Ishikawa (cell line): ENCODE measurements at regions not wholly inside any gene's neighbourhood (a gene's known extent, or its start where the extent isn't known, plus 50 kb on each side); places are given as distances from the start of the nearest gene placed in this dataset.

Source experiments
- CEBPB ChIP-seq: IDR thresholded peaks from 2 replicates; pipeline ENCODE4 v1.6.1; 2012
- EP300 ChIP-seq: IDR thresholded peaks from 2 replicates; pipeline ENCODE4 v1.6.1; 2012; ENCODE audit warnings: borderline replicate concordance
- TCF12 ChIP-seq: IDR thresholded peaks from 2 replicates; pipeline ENCODE4 v1.6.1; 2012; ENCODE audit warnings: low read depth
- ZBTB7A ChIP-seq: IDR thresholded peaks from 2 replicates; pipeline ENCODE4 v1.6.1; 2012; ENCODE audit warnings: low read depth

- TF ChIP-seq TCF12: no peak
- no peak for TF ChIP-seq EP300
- TF ChIP-seq ZBTB7A: no peak
- no peak for TF ChIP-seq CEBPB
Observed at GRCh38 chrX:960821-961220, 251.6 kb downstream of the CRLF2 start.
